HCT116 (cell line): ENCODE measurements at regions not wholly inside any gene's neighbourhood (a gene's known extent, or its start where the extent isn't known, plus 50 kb on each side); places are given as distances from the start of the nearest gene placed in this dataset.

Source experiments
- ATAC-seq: fragments of 200-7000 bp; cut with Tn5 transposase; 2 replicates; pipeline ENCODE4 v1.9.1; 2020; ENCODE audit warnings: mild to moderate bottlenecking, moderate library complexity
- BruUV-seq: library from RNA; stranded (reverse); fragments of 400-500 nt; replicated peaks from 2 replicates; lab custom pipeline; 2021; lab: Mats Ljungman, UMichigan
- CTCF ChIA-PET: fragments of 300-600 bp; sonication (Branson Sonifier 250); formaldehyde crosslinking; loops from one replicate; lab custom pipeline; 2021; ENCODE audit warnings: antibody characterized with exemption; lab: Charles Lee
- POLR2A ChIA-PET: fragments of 300-600, 350-600 bp; sonication (Branson Sonifier 250); formaldehyde crosslinking; loops from one replicate; lab custom pipeline; 2021; ENCODE audit warnings: antibody characterized with exemption; lab: Charles Lee
- RAD21 ChIA-PET, 2 experiments: fragments of 300-600 bp; sonication (Branson Sonifier 250); formaldehyde crosslinking; loops; one replicate each; lab custom pipeline; 2023; ENCODE audit warnings: low total read pairs in 2 of 2; ENCODE audit not compliant: uncharacterized antibody in 2 of 2, unreplicated experiment in 2 of 2, low non-redundant PET in 1 of 2; lab: Charles Lee
- DNase-seq: peaks from one replicate; pipeline ENCODE4 v3.0.0-alpha.2; 2010; ENCODE audit warnings: low read depth, low spot score
- H2AFZ ChIP-seq: fragments of 200-600 bp; shearing (Covaris generic), sonication (generic); 2 replicates; pipeline ENCODE4 v1.6.1; 2017; ENCODE audit warnings: low read depth, mixed run types, mixed read lengths, antibody characterized with exemption, low read length; ENCODE audit not compliant: poor library complexity, severe bottlenecking
- H3K27ac ChIP-seq: 2 replicates; pipeline ENCODE4 v1.5.1; 2012; ENCODE audit warnings: low read depth, low read length
- H3K27me3 ChIP-seq: fragments of 200-600 bp; sonication (generic); 2 replicates; pipeline ENCODE4 v1.6.1; 2016; ENCODE audit warnings: mixed run types, low read length, mixed read lengths; ENCODE audit not compliant: insufficient read depth
- H3K36me3 ChIP-seq, 2 experiments: fragments of 200-500 bp in 1 of 2; fragments of 200-600 bp in 1 of 2; sonication (Bioruptor generic) in 1 of 2; sonication (generic) in 1 of 2; 2 replicates each; pipeline versions ENCODE4 v1.5.1 to v1.6.1; 2014 to 2016; ENCODE audit warnings: low read length in 2 of 2, inconsistent platforms in 1 of 2, mixed read lengths in 1 of 2, mixed run types in 1 of 2; ENCODE audit not compliant: insufficient read depth in 2 of 2, control insufficient read depth in 1 of 2
- H3K4me1 ChIP-seq, 2 experiments: fragments of 200-600 bp in 1 of 2; sonication (generic) in 1 of 2; 2 replicates each; pipeline versions ENCODE4 v1.5.1 to v1.6.1; 2012 to 2017; ENCODE audit warnings: low read length in 2 of 2, inconsistent platforms in 1 of 2, mild to moderate bottlenecking in 1 of 2, mixed read lengths in 1 of 2, mixed run types in 1 of 2, moderate library complexity in 1 of 2; ENCODE audit not compliant: insufficient read depth in 2 of 2, control insufficient read depth in 1 of 2
- H3K4me2 ChIP-seq: fragments of 200-600 bp; sonication (generic); 2 replicates; pipeline ENCODE4 v1.6.1; 2017; ENCODE audit warnings: mixed run types, low read length, mixed read lengths
- H3K4me3 ChIP-seq, 2 experiments: fragments of 200-600 bp in 1 of 2; sonication (generic) in 1 of 2; replicated peaks in 1 of 2; 2 replicates each; pipeline ENCODE4 v1.5.1; 2011 to 2016; ENCODE audit warnings: low read length in 2 of 2, control low read depth in 1 of 2, low read depth in 1 of 2, mild to moderate bottlenecking in 1 of 2, mixed read lengths in 1 of 2, mixed run types in 1 of 2
- H3K79me2 ChIP-seq: fragments of 200-600 bp; sonication (generic); 2 replicates; pipeline ENCODE4 v1.6.1; 2017; ENCODE audit warnings: mild to moderate bottlenecking, mixed run types, low read length, moderate library complexity, mixed read lengths; ENCODE audit not compliant: insufficient read depth
- H3K9ac ChIP-seq: fragments of 200-600 bp; sonication (generic); 2 replicates; pipeline ENCODE4 v1.6.1; 2016; ENCODE audit warnings: low read length, mixed read lengths
- H3K9me2 ChIP-seq: fragments of 200-600 bp; sonication (generic), shearing (Covaris generic); 2 replicates; pipeline ENCODE4 v1.6.1; 2017; ENCODE audit warnings: mixed run types, mild to moderate bottlenecking, moderate library complexity; ENCODE audit not compliant: insufficient read depth
- H3K9me3 ChIP-seq, 2 experiments: fragments of 200-500 bp in 1 of 2; fragments of 200-600 bp in 1 of 2; sonication (Bioruptor generic) in 1 of 2; sonication (generic) in 1 of 2; 2 replicates each; pipeline ENCODE4 v1.6.1; 2014 to 2017; ENCODE audit warnings: low read length in 2 of 2, mixed read lengths in 2 of 2, inconsistent platforms in 1 of 2, low read depth in 1 of 2, mild to moderate bottlenecking in 1 of 2, mixed run types in 1 of 2, moderate library complexity in 1 of 2; ENCODE audit not compliant: control insufficient read depth in 1 of 2, insufficient read depth in 1 of 2
- H4K20me1 ChIP-seq: fragments of 200-600 bp; sonication (generic), shearing (Covaris generic); 2 replicates; pipeline ENCODE4 v1.6.1; 2017; ENCODE audit warnings: mixed run types, mild to moderate bottlenecking, moderate library complexity; ENCODE audit not compliant: insufficient read depth
- ATF3 ChIP-seq: IDR thresholded peaks from 2 replicates; pipeline ENCODE4 v1.6.1; 2012
- CBX3 ChIP-seq: IDR thresholded peaks from 2 replicates; pipeline ENCODE4 v1.6.1; 2012; ENCODE audit warnings: low read depth
- CEBPB ChIP-seq: IDR thresholded peaks from 2 replicates; pipeline ENCODE4 v1.6.1; 2012; ENCODE audit warnings: low read depth
- EGR1 ChIP-seq: IDR thresholded peaks from 2 replicates; pipeline ENCODE4 v1.6.1; 2012; ENCODE audit warnings: low read depth
- EZH2 ChIP-seq: fragments of 200-600 bp; sonication (generic); IDR thresholded peaks from 2 replicates; pipeline ENCODE4 v1.6.1; 2017; ENCODE audit warnings: antibody characterized with exemption, mixed run types
- EZH2phosphoT487 ChIP-seq: fragments of 200-600 bp; IDR thresholded peaks from 2 replicates; pipeline ENCODE4 v1.6.1; 2018; ENCODE audit warnings: antibody characterized with exemption, borderline replicate concordance
- JUND ChIP-seq: IDR thresholded peaks from 2 replicates; pipeline ENCODE4 v1.6.1; 2012
- MAX ChIP-seq: IDR thresholded peaks from 2 replicates; pipeline ENCODE4 v1.6.1; 2012
- POLR2A ChIP-seq: IDR thresholded peaks from 2 replicates; pipeline ENCODE4 v1.7.0; 2011; ENCODE audit warnings: borderline replicate concordance; ENCODE audit not compliant: insufficient read depth, insufficient read length; ENCODE audit errors: extremely low read depth
- REST ChIP-seq: IDR thresholded peaks from 2 replicates; pipeline ENCODE4 v1.6.1; 2012; ENCODE audit warnings: low read depth
- SIN3A ChIP-seq: IDR thresholded peaks from 2 replicates; pipeline ENCODE4 v1.6.1; 2012; ENCODE audit warnings: low read depth
- SP1 ChIP-seq: IDR thresholded peaks from 2 replicates; pipeline ENCODE4 v1.6.1; 2012; ENCODE audit warnings: low read depth
- SRF ChIP-seq: IDR thresholded peaks from 2 replicates; pipeline ENCODE4 v1.6.1; 2012; ENCODE audit warnings: low read depth
- ZBTB33 ChIP-seq: IDR thresholded peaks from 2 replicates; pipeline ENCODE4 v1.6.1; 2011; ENCODE audit warnings: mild to moderate bottlenecking, low read length, moderate library complexity; ENCODE audit not compliant: insufficient replicate concordance; ENCODE audit errors: extremely low read depth
- ZFX ChIP-seq: fragments of 450-650 bp; IDR thresholded peaks from 2 replicates; pipeline ENCODE4 v1.6.1; 2017
- ZNF274 ChIP-seq: fragments of 200-500 bp; sonication (Bioruptor generic); IDR thresholded peaks from 2 replicates; pipeline ENCODE4 v1.6.1; 2014; ENCODE audit warnings: mild to moderate bottlenecking, low read depth, low read length, inconsistent platforms
- intact Hi-C: fragments of 100-400 bp; cut with micrococcal nuclease; formaldehyde crosslinking; loops from 2 replicates; pipeline ENCODE4 v1.10.0; 2022
- TF ChIP-seq, protein P1 (sequence below), 3 experiments: fragments of 200-600 bp in 1 of 3; sonication (generic) in 1 of 3; IDR thresholded peaks in 2 of 3; conservative IDR thresholded peaks in 1 of 3; 2 replicates each; pipeline ENCODE4 v1.5.1; 2012 to 2017; ENCODE audit warnings: low read depth in 2 of 3, low read length in 2 of 3, antibody characterized with exemption in 1 of 3, borderline replicate concordance in 1 of 3, control low read depth in 1 of 3, mild to moderate bottlenecking in 1 of 3, mixed read lengths in 1 of 3, mixed run types in 1 of 3, moderate library complexity in 1 of 3; ENCODE audit not compliant: insufficient read depth in 1 of 3

DNA sequence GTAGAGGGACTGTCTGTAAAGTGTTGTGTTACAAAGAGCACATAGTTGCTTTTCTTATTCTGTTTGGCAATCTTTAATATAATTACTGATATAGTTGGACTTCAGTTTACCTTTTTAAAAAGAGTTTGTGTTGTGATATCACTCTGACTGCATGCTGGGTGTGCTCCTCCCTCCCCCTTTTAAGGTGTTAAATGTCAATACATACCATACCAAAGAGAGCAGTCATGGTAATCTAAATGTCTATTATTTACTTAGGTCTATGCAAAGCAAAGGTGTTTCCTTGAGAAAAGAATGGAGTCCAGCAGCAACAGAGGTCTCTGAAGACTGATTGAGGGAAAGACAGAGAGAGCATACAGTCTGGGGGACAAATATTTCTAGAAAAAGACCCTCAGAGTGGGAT is 275.1 kb upstream of the NRP1 start (continued):
- no peak for TF ChIP-seq ZBTB33
- TF ChIP-seq MAX = no peak
- no peak for TF ChIP-seq ZNF274
- no peak for TF ChIP-seq CBX3
- TF ChIP-seq, all 23 proteins: peak for 0

GRCh38 chr10:33602278-33602677 is 267.8 kb upstream of the NRP1 start:
- intact Hi-C loops = no loop called here
- TF ChIP-seq CEBPB = no peak
- TF ChIP-seq SIN3A = no peak
- no peak for TF ChIP-seq JUND
- TF ChIP-seq EZH2 = no peak
- TF ChIP-seq ATF3 = no peak
- no peak for TF ChIP-seq POLR2A
- no peak for TF ChIP-seq ZFX
- TF ChIP-seq REST = no peak
- no peak for TF ChIP-seq SP1
- no peak for TF ChIP-seq SRF
- TF ChIP-seq EGR1 = no peak
- no peak for TF ChIP-seq EZH2phosphoT487
- TF ChIP-seq, protein P1, sequence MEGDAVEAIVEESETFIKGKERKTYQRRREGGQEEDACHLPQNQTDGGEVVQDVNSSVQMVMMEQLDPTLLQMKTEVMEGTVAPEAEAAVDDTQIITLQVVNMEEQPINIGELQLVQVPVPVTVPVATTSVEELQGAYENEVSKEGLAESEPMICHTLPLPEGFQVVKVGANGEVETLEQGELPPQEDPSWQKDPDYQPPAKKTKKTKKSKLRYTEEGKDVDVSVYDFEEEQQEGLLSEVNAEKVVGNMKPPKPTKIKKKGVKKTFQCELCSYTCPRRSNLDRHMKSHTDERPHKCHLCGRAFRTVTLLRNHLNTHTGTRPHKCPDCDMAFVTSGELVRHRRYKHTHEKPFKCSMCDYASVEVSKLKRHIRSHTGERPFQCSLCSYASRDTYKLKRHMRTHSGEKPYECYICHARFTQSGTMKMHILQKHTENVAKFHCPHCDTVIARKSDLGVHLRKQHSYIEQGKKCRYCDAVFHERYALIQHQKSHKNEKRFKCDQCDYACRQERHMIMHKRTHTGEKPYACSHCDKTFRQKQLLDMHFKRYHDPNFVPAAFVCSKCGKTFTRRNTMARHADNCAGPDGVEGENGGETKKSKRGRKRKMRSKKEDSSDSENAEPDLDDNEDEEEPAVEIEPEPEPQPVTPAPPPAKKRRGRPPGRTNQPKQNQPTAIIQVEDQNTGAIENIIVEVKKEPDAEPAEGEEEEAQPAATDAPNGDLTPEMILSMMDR (IDR thresholded peaks at IDR 0.05 in 2 of 3, conservative IDR thresholded peaks at IDR 0.05 in 1 of 3; ENCODE audit: borderline replicate concordance in 1 of 3, insufficient read depth in 1 of 3, low read depth in 2 of 3, low read length in 2 of 3) = no peak
- TF ChIP-seq MAX = no peak
- Histone ChIP-seq H3K27ac (no peak overlapping the region), H3K9ac (no peak overlapping the region), H3K27me3 (no peaks in the 10 kb centered on the region), H3K36me3 (no peaks in the 10 kb centered on the region), H3K79me2 (no peaks in the 10 kb centered on the region), H2AFZ (no peak overlapping the region), H4K20me1 (no peaks in the 10 kb centered on the region), H3K9me2 (no peaks in the 10 kb centered on the region), H3K4me3 (no peak overlapping the region), H3K4me1 (no peaks in the 10 kb centered on the region), H3K4me2 (no peak overlapping the region), H3K9me3 (no peaks in the 10 kb centered on the region; a peak in 1 of 4 replicates)
- DNase-seq (no peak), ATAC-seq (no peak)
- ChIA-PET CTCF (no interaction called here), RAD21 (no interaction called here), POLR2A (no interaction called here)
- no TSS peak for BruUV-seq
